ENCODE measurements at regions not wholly inside any gene's neighbourhood (a gene's known extent, or its start where the extent isn't known, plus 50 kb on each side); places are given as distances from the start of the nearest gene placed in this dataset.

- no peak for DNase-seq
These were observed 50.6 kb upstream of the UQCRFS1 start for GRCh38 chr19:29263305-29264135.

- DNase-seq = no peak
These were observed 51.9 kb upstream of the UQCRFS1 start for GRCh38 chr19:29264897-29265296.

- no peak for DNase-seq
These were observed 52.5 kb upstream of the UQCRFS1 start for GRCh38 chr19:29265436-29265835.

GRCh38 chr19:29266001-29266400, 53.0 kb upstream of the UQCRFS1 start:
- no peak for DNase-seq

GRCh38 chr19:29266603-29267002, 53.7 kb upstream of the UQCRFS1 start:
- no peak for DNase-seq

- no peak for DNase-seq
These were observed 54.8 kb upstream of the UQCRFS1 start for GRCh38 chr19:29267701-29268100.

GRCh38 chr19:29268103-29268502, 55.2 kb upstream of the UQCRFS1 start:
- DNase-seq = no peak

- no peak for DNase-seq
These were observed 55.9 kb upstream of the UQCRFS1 start for GRCh38 chr19:29268721-29269393.

- DNase-seq = no peak
These were observed 56.7 kb upstream of the UQCRFS1 start for GRCh38 chr19:29269641-29270040.

GRCh38 chr19:29271341-29271740, 58.4 kb upstream of the UQCRFS1 start:
- no peak for DNase-seq

GRCh38 chr19:29271911-29272310, 59.0 kb upstream of the UQCRFS1 start:
- DNase-seq = no peak

- no peak for DNase-seq
These were observed 60.2 kb upstream of the UQCRFS1 start for GRCh38 chr19:29273000-29273640.

GRCh38 chr19:29275266-29275665, 62.3 kb upstream of the UQCRFS1 start:
- no peak for DNase-seq

GRCh38 chr19:29277102-29277501, 64.2 kb upstream of the UQCRFS1 start:
- DNase-seq = no peak

GRCh38 chr19:29278716-29279115, 65.8 kb upstream of the UQCRFS1 start:
- no peak for DNase-seq

GRCh38 chr19:29283366-29283765, 70.4 kb upstream of the UQCRFS1 start:
- no peak for DNase-seq

- DNase-seq = no peak
These were observed 72.3 kb upstream of the UQCRFS1 start for GRCh38 chr19:29285187-29285687.

GRCh38 chr19:29285878-29286277, 72.9 kb upstream of the UQCRFS1 start:
- no peak for DNase-seq

GRCh38 chr19:29287061-29287460, 74.1 kb upstream of the UQCRFS1 start:
- no peak for DNase-seq

- DNase-seq = no peak
These were observed 75.3 kb upstream of the UQCRFS1 start for GRCh38 chr19:29288256-29288655.

GRCh38 chr19:29289020-29289419, 76.1 kb upstream of the UQCRFS1 start:
- no peak for DNase-seq

GRCh38 chr19:29290853-29291252, 77.9 kb upstream of the UQCRFS1 start:
- DNase-seq = no peak

GRCh38 chr19:29292153-29292552, 79.2 kb upstream of the UQCRFS1 start:
- DNase-seq = no peak

GRCh38 chr19:29292562-29292961, 79.6 kb upstream of the UQCRFS1 start:
- no peak for DNase-seq
